CD14-positive monocyte (primary cell): ENCODE measurements at regions not wholly inside any gene's neighbourhood (a gene's known extent, or its start where the extent isn't known, plus 50 kb on each side); places are given as distances from the start of the nearest gene placed in this dataset.

ENCODE experiments used
- DNase-seq, 3 donors: peaks; one replicate each; pipeline ENCODE4 v3.0.0-alpha.2; 2011 to 2022
- H2AFZ ChIP-seq: 2 replicates; pipeline ENCODE4 v1.6.0; 2012; ENCODE audit warnings: mild to moderate bottlenecking, low read depth, low read length, inconsistent platforms; ENCODE audit not compliant: insufficient read depth, poor library complexity, severe bottlenecking
- H3K27ac ChIP-seq, 2 donors: 1 replicate in 1 of 2; 2 replicates in 1 of 2; pipeline ENCODE4 v1.5.1; 2012 to 2013; ENCODE audit warnings: low read length in 2 of 2, control low read depth in 1 of 2, inconsistent platforms in 1 of 2, low read depth in 1 of 2, mild to moderate bottlenecking in 1 of 2
- H3K27me3 ChIP-seq, 2 donors: one replicate each; pipeline versions ENCODE4 v1.6.0 to v1.6.1; 2011 to 2013; ENCODE audit warnings: low read length in 2 of 2; ENCODE audit not compliant: control insufficient read depth in 2 of 2, insufficient read depth in 2 of 2
- H3K36me3 ChIP-seq, 2 donors: replicated peaks in 1 of 2; 1 replicate in 1 of 2; 2 replicates in 1 of 2; pipeline versions ENCODE4 v1.5.1 to v1.6.1; 2012 to 2013; ENCODE audit warnings: low read length in 2 of 2, control low read depth in 1 of 2, inconsistent platforms in 1 of 2, mild to moderate bottlenecking in 1 of 2; ENCODE audit not compliant: insufficient read depth in 2 of 2, control insufficient read depth in 1 of 2
- H3K4me1 ChIP-seq, 2 donors: 1 replicate in 1 of 2; 2 replicates in 1 of 2; pipeline versions ENCODE4 v1.5.1 to v1.6.1; 2012 to 2013; ENCODE audit warnings: low read length in 2 of 2, control low read depth in 1 of 2, inconsistent platforms in 1 of 2, mild to moderate bottlenecking in 1 of 2, moderate library complexity in 1 of 2; ENCODE audit not compliant: insufficient read depth in 2 of 2, control insufficient read depth in 1 of 2
- H3K4me2 ChIP-seq: replicated peaks from 2 replicates; pipeline ENCODE3; 2012; ENCODE audit warnings: low read length, moderate library complexity, mild to moderate bottlenecking; ENCODE audit not compliant: poor library complexity, severe bottlenecking; ENCODE audit errors: extremely low read depth
- H3K4me3 ChIP-seq, 3 experiments: fragments of 200-600 bp in 1 of 3; sonication (generic) in 1 of 3; replicated peaks in 1 of 3; 1 replicate in 2 of 3; 2 replicates in 1 of 3; pipeline ENCODE4 v1.5.1; 2011 to 2013; ENCODE audit warnings: low read length in 3 of 3, mild to moderate bottlenecking in 3 of 3, control low read depth in 2 of 3, low read depth in 2 of 3, inconsistent platforms in 1 of 3, moderate library complexity in 1 of 3
- H3K79me2 ChIP-seq: 2 replicates; pipeline ENCODE4 v1.6.0; 2012; ENCODE audit warnings: mild to moderate bottlenecking, control low read depth, inconsistent platforms, low read length, moderate library complexity; ENCODE audit not compliant: insufficient read depth
- H3K9ac ChIP-seq: 2 replicates; pipeline ENCODE4 v1.6.0; 2017; ENCODE audit warnings: low read length, mild to moderate bottlenecking; ENCODE audit not compliant: insufficient read depth, poor library complexity, severe bottlenecking
- H3K9me3 ChIP-seq, 2 donors: replicated peaks in 1 of 2; 1 replicate in 1 of 2; 2 replicates in 1 of 2; pipeline versions ENCODE4 v1.5.1 to v1.6.1; 2012 to 2013; ENCODE audit warnings: low read length in 2 of 2, control low read depth in 1 of 2; ENCODE audit not compliant: control insufficient read depth in 1 of 2, insufficient read depth in 1 of 2
- H4K20me1 ChIP-seq: 2 replicates; pipeline ENCODE4 v1.6.0; 2012; ENCODE audit warnings: mild to moderate bottlenecking, low read length, control low read depth, moderate library complexity; ENCODE audit not compliant: insufficient read depth
- H3K27ac Mint-ChIP-seq, 7 donors: one replicate each; pipeline ENCODE4 v1.8.0; 2020; ENCODE audit warnings: mild to moderate bottlenecking in 7 of 7, mixed read lengths in 7 of 7, moderate library complexity in 6 of 7, inconsistent platforms in 2 of 7
- H3K27me3 Mint-ChIP-seq, 3 donors: one replicate each; pipeline ENCODE4 v1.8.0; 2021 to 2022; ENCODE audit warnings: low read depth in 3 of 3, mild to moderate bottlenecking in 3 of 3, mixed read lengths in 3 of 3, moderate library complexity in 3 of 3, inconsistent platforms in 1 of 3
- H3K36me3 Mint-ChIP-seq, 2 donors: one replicate each; pipeline ENCODE4 v1.8.0; 2020; ENCODE audit warnings: mixed read lengths in 2 of 2, inconsistent platforms in 1 of 2, mild to moderate bottlenecking in 1 of 2
- H3K4me1 Mint-ChIP-seq: one replicate; pipeline ENCODE4 v1.8.0; 2020; ENCODE audit warnings: mild to moderate bottlenecking, mixed read lengths
- H3K4me3 Mint-ChIP-seq, 2 donors: one replicate each; pipeline ENCODE4 v1.8.0; 2020; ENCODE audit warnings: mild to moderate bottlenecking in 2 of 2, mixed read lengths in 2 of 2, moderate library complexity in 1 of 2
- H3K9me3 Mint-ChIP-seq, 7 donors: one replicate each; pipeline ENCODE4 v1.8.0; 2020 to 2022; ENCODE audit warnings: mixed read lengths in 7 of 7, mild to moderate bottlenecking in 6 of 7, moderate library complexity in 6 of 7, inconsistent platforms in 2 of 7
- CTCF ChIP-seq: fragments of 200-600 bp; IDR thresholded peaks from one replicate; pipeline ENCODE4 v1.8.0; 2022; ENCODE audit warnings: antibody characterized with exemption, mild to moderate bottlenecking
- WGBS: methylation state at CpG from one replicate; pipeline ENCODE4 v1.1.5; 2013; ENCODE audit warnings: missing lambda C conversion rate; ENCODE audit not compliant: insufficient coverage; 5-methylcytosine and 5-hydroxymethylcytosine counted together
- intact Hi-C, 2 donors: fragments of 100-400 bp; cut with micrococcal nuclease; formaldehyde crosslinking; loops; one replicate each; pipeline versions ENCODE4 v1.15.0 to v1.15.1; 2023

DNA sequence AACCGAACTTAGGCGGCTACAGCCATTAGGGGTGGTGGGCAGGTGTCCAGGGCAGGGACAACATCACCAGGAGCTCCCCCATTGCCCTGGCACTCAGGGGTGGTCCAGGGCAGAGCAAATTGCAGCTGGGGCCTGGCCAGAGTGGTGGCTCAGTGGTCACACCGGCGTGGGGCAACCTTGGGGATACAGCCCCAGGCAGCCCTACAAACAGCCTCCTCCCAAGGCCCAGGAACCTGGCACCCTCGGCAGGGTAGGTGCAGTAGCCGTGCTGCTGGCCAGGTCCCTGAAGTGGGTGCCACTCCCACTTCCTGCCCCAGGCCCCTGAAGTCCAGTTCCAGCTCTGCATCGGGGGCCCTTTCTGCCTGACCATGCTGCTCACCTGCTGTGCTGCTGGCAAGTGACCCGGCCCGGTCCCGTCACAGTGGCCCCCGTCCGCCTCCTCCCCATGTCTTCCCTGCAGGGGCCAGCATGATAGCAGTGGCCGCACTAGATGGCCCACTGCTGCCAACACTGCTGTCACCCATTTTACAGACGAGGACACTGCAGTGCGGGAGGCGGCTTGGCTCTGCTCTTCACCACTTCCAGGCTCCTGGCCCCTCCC lies 712.8 kb downstream of the MATN1 start:
- no peaks in the 10 kb centered on the region for H3K4me1 ChIP-seq
- no peaks in the 10 kb centered on the region for H3K79me2 ChIP-seq
- Mint-ChIP-seq H3K27me3 (peaks cover 3 to 8% (median 4%) of the 10 kb centered on the region in 3 donors), H3K4me1 (no peaks in the 10 kb centered on the region), H3K9me3 (peaks cover 0 to 2% (median 0%) of the 10 kb centered on the region in 7 donors), H3K27ac (no peak overlapping the region), H3K36me3 (no peaks in the 10 kb centered on the region), H3K4me3 (no peak overlapping the region)
- no peak overlapping the region for H3K4me2 ChIP-seq
- TF ChIP-seq CTCF, result no peak
- H3K9me3 ChIP-seq, result no peaks in the 10 kb centered on the region
- 90% methylated on average over 15 of the region's 16 CpGs for WGBS
- no peak overlapping the region for H3K4me3 ChIP-seq
- DNase-seq, result no peak
- no peaks in the 10 kb centered on the region for H3K36me3 ChIP-seq
- no peaks in the 10 kb centered on the region for H3K27me3 ChIP-seq
- intact Hi-C loops, result no loop called here
- H3K27ac ChIP-seq, result no peak overlapping the region
- H4K20me1 ChIP-seq, result no peaks in the 10 kb centered on the region
- H3K9ac ChIP-seq, result no peak overlapping the region
- H2AFZ ChIP-seq, result no peak overlapping the region

DNA sequence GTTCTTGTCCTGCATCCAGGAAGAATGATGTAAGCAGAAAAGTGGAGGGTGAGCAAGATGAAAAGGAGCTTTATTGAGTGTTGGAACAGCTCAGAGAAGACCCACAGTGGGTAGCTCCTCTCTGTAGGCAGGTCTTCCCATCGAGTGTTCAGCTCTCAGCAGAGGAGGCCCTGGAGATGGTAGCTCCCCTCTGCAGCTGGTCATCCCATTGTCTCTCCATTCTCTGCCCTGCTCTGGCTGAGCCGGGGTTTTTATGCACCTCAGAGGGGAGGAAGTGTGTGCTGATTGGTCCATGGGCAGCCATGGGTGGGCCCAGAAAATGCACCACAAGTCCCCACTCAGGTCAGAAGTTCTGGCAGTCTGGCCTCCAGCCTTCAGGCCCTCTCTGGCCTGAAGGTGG lies 713.7 kb downstream of the MATN1 start:
- Histone ChIP-seq H3K4me2 (no peak overlapping the region), H3K4me1 (no peaks in the 10 kb centered on the region), H3K36me3 (no peaks in the 10 kb centered on the region), H3K4me3 (no peak overlapping the region), H4K20me1 (no peaks in the 10 kb centered on the region), H3K79me2 (no peaks in the 10 kb centered on the region), H3K27me3 (no peaks in the 10 kb centered on the region), H3K27ac (no peak overlapping the region), H3K9ac (no peak overlapping the region), H3K9me3 (no peaks in the 10 kb centered on the region), H2AFZ (no peak overlapping the region)
- Mint-ChIP-seq H3K27ac (no peak overlapping the region), H3K36me3 (no peaks in the 10 kb centered on the region), H3K4me1 (no peaks in the 10 kb centered on the region), H3K9me3 (peaks cover 0 to 2% (median 0%) of the 10 kb centered on the region in 7 donors), H3K27me3 (peaks cover 3 to 8% (median 3%) of the 10 kb centered on the region in 3 donors), H3K4me3 (no peak overlapping the region)
- DNase-seq, result no peak
- intact Hi-C loops, result no loop called here
- WGBS, result no CpG with 5 or more reads among the region's 2 CpGs
- TF ChIP-seq CTCF, result no peak
